SK-N-MC (cell line): ENCODE measurements at regions not wholly inside any gene's neighbourhood (a gene's known extent, or its start where the extent isn't known, plus 50 kb on each side); places are given as distances from the start of the nearest gene placed in this dataset.

Source experiments
- EZH2 ChIP-seq: fragments of 200-600 bp; sonication (generic); IDR thresholded peaks from one replicate; pipeline ENCODE4 v1.6.1; 2017; ENCODE audit warnings: antibody characterized with exemption
- FOXP2 ChIP-seq: optimal IDR thresholded peaks from 2 replicates; pipeline ENCODE3; 2011; ENCODE audit warnings: mild to moderate bottlenecking, moderate library complexity; ENCODE audit not compliant: insufficient read depth; ENCODE audit errors: extremely low read length, control extremely low read depth
- POLR2AphosphoS5 ChIP-seq: IDR thresholded peaks from 2 replicates; pipeline ENCODE4 v1.6.1; 2012; ENCODE audit warnings: mild to moderate bottlenecking, low read depth, low read length, borderline replicate concordance

- TF ChIP-seq FOXP2 (no peak), POLR2AphosphoS5 (no peak), EZH2 (no peak)
These were observed 379.0 kb downstream of the FOXO1 start for GRCh38 chr13:40287428-40287827.
